Left lobe of liver (tissue), 2 donors: ENCODE measurements at regions not wholly inside any gene's neighbourhood (a gene's known extent, or its start where the extent isn't known, plus 50 kb on each side); places are given as distances from the start of the nearest gene placed in this dataset.

Source experiments
- ATAC-seq: fragments of 200-7000 bp; cut with Tn5 transposase; one replicate; pipeline ENCODE4 v1.9.1; 2020; ENCODE audit warnings: mild to moderate bottlenecking, moderate library complexity
- DNase-seq: peaks from one replicate; pipeline ENCODE4 v3.0.0-alpha.2; 2020; ENCODE audit warnings: low spot score
- donor health status: DM: no; HTN: no; CAD: no; lungs with moderate emphysema.
- donor health status: DM: no; HTN: yes; CAD: no.

DNA sequence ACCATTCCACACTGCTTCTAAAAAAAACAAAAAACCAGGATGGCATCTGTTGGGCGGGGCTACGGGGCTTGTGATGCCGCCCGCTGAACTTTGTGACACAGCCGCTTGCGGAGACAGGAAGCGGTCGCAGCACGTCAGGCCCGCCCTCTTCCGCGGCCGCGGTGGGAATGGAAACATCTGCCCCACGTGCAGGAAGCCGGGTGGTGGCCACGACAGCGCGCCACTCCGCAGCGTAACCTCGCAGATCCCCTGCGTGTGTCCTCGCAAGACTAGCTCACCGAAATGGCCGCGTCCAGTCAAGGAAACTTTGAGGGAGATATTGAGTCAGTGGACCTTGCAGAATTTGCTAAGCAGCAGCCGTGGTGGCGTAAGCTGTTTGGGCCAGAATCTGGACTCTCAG is 168.5 kb downstream of the SUCLG1 start:
- no peak for ATAC-seq
- DNase-seq: no peak

DNA sequence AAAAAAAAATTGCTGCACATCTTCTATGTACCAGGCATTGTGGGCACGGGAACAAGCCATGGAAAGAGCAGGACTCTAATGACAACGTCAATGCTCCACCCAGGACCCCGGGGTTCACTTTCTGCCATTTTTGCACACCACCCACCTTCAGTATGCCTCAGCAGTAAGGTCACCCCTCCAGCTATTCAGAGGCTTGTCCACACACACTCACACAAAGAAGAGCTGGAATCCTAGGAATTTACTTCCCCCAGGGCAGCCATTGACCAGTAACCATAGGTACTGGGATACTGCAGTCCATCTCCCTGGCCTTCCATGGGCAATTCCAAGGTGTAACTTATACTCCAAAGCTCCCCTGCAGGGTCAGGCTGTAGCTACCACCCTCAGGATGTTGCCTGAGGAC is 170.8 kb downstream of the SUCLG1 start:
- DNase-seq (no peak), ATAC-seq (no peak)

- DNase-seq (no peak), ATAC-seq (no peak)
Measured at GRCh38 chr2:84286878-84287277, 172.2 kb downstream of the SUCLG1 start.

DNA sequence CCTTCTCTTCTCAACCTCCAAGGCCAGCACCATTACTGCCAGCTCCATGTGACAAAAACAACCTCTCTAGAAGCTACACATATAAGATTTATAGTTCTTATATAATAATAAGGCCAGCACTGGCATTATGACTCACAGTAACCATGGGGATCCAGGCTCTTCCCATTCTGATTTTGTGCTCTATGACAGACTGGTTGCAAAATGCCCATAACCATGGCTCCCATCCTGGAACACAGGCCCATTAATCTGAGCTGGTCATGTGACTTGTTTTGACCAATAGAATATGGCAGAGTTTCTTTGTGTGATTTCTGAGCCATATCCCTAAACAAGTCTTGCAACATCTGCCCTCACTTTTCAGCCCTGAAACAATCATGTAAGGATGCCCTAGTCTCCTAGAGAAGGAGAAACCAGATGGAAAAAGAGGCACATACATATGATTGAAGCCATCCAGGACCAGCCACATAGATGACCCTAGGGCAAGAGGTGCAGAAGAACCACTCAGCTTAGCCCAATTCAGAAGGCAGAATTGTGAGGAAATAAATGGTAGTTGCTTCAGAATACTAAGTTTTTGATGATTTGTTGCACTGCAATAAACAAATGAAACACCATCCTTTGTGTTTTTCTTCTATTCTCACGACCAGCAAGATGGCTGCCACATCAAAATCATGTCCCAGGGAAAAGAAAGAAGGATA is 173.9 kb downstream of the SUCLG1 start:
- no peak for ATAC-seq

DNA sequence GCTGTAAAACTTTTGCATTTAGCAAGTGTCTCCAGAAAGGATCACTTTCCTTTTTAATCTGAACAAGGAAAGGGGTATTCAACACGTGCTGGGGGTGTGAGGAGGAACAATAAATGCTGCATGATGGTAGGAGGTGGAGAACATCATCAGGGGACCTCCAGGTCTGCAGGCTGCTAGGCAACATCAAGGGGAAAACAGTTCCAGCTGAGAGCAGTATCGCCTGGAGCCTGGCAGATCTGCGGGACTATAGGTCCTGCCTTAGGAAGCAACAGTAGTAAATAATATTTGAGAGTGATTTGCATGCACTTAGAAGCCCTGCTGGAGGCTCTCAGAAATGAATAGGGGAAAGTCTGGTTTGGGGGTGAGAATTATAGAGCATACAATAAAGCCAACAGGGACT is 175.6 kb downstream of the SUCLG1 start:
- DNase-seq (no peak), ATAC-seq (no peak)

More for the DNA sequence above, 173.9 kb downstream of the SUCLG1 start:
- no peak for DNase-seq

- ATAC-seq (peak; percentile 66), DNase-seq (no peak)
Measured at GRCh38 chr2:84281510-84281909, 177.6 kb downstream of the SUCLG1 start.

DNA sequence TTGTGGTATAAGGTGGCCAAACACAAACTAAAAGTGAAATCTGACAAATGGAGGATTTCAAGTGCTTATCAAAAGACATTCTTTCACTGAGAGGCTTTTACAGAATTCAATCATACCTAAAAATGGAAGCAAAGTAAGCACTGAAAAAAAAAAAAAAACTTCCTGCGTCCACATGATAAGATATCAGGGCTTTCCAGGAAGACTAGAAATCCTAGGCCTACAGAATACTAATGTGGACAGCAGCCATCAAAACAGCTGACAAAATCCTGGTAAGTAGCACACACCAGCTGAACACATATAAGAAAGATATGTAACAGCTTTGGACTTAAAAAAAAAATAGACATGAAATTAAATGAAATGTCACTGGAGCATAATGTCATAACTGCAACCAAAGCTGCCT is 178.2 kb downstream of the SUCLG1 start:
- DNase-seq: no peak
- ATAC-seq: no peak

DNA sequence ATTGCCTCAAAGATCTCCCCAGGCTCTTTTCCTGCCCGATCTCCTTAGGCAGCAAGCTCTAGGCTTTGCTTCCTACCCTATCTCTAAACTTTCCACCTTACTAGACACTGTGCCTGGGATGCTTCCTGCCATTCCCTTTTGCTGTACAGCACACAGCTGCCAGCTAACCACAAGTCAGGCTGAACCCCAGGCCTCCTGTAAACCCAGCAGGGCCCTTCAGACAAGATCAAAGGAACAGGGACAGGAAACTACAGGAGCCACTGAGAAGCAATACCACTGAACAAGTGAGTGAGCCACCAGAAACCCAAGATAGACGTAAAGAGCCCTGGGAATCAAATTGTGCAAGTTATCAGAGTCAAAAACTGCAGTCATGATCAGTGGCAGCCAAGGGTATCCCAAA is 180.7 kb downstream of the SUCLG1 start:
- no peak for DNase-seq
- no peak for ATAC-seq

DNA sequence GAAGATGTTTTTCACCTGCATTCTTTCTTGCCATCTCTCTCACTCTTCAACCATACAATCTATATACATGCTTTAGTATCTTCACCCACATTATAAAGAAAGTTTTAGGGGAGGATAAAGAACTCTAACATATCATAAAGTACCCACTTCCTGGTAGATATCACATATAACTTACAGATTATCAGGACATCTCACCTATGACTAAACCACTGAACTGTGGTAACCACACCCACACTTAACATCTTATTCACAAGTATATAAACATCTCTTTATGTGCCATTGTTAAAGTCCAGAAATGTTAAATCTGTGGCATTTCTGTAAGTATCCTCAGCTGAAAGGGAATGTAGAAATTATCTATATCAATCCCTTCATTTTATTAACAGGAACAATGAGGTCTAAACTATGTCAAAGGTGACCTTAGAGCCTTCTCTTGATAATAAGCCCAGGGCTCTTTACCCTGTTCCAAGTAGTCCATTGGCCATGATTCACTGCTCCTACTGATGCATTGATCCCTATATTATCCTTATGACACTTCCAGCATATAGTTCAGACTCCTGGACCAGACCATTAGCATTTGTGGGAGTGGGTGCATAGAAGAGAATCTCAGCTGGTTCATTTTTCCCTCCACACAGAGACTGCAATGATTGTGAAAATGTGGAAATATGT is 182.4 kb downstream of the SUCLG1 start:
- ATAC-seq: no peak
- DNase-seq: no peak

DNA sequence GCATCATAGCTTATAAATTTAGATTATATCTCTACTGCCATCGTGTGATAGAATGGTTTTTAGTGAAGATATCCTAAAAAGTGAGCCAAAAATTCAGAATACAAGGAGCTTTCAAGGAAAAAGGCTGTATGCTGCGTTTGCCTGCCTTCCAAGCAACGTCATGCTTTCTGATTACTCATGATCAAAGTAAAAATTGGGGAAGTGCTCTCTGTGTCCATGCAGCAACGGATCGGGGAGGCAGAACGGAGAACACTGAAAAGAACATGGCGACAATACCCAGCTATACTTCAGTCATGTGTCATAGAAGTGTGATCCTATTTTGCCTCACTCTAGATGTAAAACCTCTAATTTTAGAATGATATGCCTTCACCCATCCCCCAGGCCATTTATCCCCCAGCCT is 185.7 kb downstream of the SUCLG1 start:
- ATAC-seq (no peak), DNase-seq (no peak)

DNA sequence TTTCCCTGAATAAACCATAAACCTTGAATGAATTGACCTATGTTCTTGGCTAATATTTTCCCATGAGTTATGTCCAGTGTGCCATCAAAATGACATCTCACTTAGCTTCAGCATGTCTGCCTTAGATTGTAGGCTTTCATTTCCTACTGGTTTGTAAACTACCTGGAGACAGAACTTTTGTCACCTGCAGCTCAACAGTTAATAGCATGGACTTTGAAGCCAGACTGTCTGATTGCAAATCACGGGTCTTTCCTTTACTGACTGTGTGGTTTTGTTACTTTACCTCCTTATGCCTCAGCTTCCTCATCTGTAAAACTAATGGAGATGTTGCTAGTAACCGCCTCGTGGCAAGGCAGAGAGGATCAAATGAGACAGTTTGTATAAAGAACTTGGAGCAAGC is 187.1 kb downstream of the SUCLG1 start:
- no peak for DNase-seq
- ATAC-seq: no peak

- peak; percentile 66 for ATAC-seq
- no peak for DNase-seq
Measured at GRCh38 chr2:84257831-84258230, 201.2 kb downstream of the SUCLG1 start.

DNA sequence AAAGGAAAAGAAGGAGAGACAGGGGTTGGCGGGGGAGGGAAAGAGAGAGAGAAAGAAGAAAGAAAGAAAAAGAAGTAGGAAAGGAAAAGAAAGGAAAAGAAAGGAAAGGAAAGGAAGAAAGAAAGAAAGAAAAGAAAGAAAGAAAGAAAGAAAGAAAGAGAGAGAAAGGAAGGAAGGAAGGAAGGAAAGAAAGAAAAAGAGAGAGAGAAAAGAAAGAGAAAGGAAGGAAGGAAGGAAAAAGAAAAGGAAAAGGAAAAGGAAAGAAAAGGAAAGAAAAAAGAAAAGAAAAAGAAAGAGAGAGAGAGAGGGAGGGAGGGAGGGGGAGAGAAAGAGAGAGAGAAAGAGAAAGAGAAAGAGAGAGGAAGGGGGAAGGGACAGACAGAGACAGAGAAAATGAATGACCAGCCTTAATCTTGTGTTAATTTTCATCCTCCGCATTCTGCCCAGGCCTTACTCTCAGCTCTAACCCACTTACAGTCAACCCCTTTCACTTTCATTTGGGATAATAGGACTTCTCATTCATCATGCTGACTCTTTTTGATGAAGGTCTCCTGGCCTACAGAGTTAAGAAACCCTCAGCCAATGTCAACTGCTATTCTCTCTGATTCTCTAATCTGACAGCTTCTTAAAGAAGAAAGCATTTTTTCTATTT is 207.3 kb downstream of the SUCLG1 start:
- ATAC-seq: no peak

DNA sequence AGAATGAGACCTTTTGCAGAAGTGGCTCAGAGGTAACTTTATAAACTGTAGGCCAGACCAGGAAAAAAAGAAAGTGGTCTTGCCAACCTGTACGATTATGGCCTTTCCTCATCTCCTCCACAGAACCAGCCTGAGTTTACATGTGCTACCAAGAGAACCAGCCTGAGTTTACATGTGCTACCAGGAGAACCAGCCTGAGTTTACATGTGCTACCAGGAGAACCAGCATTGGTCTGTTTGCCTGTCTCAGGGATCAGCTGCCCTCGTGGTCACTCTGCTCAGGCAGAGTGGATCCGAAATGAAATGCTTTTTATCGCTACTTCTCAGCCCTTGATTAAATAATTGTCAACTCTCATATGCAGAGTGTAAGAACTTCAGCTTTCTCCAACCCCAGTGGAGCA is 209.9 kb downstream of the SUCLG1 start:
- no peak for ATAC-seq
- DNase-seq: no peak

More for the DNA sequence above, 207.3 kb downstream of the SUCLG1 start:
- no peak for DNase-seq

DNA sequence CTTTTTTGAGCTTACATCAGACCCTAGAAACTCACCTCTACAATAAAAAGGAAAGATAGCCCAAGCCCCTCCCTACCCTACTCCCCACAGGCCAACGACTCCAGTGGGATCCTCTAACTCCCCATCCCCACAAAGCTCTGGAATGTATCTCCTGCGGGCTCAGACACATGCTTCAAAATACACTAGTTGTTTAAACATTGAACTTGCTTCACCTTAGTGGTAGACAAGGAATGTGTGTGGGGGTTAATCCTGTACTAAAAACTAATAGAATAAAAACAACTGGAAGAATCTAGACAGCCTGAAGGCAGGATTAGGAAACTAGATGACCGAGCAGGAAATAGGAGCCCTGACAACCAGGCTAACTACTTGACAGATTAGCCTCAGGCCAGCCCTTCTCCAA is 211.5 kb downstream of the SUCLG1 start:
- no peak for DNase-seq
- ATAC-seq: no peak

- DNase-seq: no peak
- ATAC-seq: no peak
Measured at GRCh38 chr2:84243788-84244733, 215.0 kb downstream of the SUCLG1 start.

DNA sequence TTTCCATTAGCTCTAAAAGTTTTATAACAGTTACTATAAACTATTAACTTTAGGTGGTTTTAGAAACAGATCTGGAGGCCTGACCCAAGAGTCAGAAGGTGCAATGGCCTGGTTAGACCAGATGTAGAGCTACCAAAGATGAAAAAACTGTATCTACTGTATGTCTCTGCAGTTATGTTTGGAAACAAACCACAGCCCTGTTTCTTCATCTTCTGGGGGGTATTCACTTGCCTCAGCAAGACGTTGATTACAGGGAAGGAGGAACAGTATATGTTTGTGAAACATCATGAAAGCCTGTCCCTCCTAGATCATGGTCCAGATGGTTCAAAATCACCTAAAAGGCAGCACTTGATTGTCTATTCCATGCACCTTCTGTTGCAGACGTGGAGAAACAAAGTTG is 220.2 kb downstream of the SUCLG1 start:
- DNase-seq (no peak), ATAC-seq (no peak)

GRCh38 chr2:84236288-84236687 is 222.8 kb downstream of the SUCLG1 start:
- no peak for ATAC-seq
- DNase-seq: no peak

- DNase-seq: no peak
- no peak for ATAC-seq
Measured at GRCh38 chr2:84234103-84234502, 225.0 kb downstream of the SUCLG1 start.

GRCh38 chr2:84231478-84231877 is 227.6 kb downstream of the SUCLG1 start:
- no peak for ATAC-seq

DNA sequence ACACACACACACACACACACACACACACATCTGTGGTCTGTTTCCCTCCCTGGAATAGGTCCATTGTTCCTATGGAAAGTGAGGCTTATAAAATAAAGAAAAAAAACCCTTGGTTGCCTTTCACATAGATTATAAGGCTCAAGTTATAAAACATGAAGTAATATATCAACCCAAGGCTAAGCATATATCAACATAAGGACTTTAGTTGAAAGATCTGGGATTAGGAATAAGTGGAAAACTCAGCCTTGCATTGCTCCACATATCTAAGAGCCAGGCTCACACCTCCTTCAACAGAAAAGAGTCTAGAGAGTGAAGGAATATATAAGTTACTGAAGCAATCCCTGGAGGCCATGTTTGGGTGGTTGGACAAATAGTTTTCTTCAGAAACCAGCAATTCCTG is 235.0 kb downstream of the SUCLG1 start:
- DNase-seq: no peak
- ATAC-seq: no peak

More at GRCh38 chr2:84231478-84231877, 227.6 kb downstream of the SUCLG1 start:
- DNase-seq: no peak
